ENCODE measurements at regions not wholly inside any gene's neighbourhood (a gene's known extent, or its start where the extent isn't known, plus 50 kb on each side); places are given as distances from the start of the nearest gene placed in this dataset.

DNA sequence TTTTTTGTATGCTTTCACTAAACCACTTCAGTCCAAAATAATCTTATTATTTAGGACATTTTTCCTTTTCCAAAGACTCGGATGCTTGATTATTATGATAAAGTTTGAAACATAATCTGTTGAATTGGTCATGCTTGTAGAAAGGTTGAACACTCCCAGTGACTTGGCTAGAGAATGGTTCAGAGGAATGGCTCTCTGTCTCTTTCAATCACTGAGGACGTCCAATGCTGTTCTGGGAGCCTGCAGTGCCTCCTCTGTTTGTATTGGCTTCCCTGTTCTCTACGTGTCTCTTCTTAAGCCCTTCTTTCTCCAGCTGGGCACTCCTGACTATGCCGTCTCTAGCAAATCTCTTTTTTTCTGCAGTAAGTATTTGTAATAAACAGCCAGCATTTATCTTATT, 369.0 kb upstream of the DYNLRB2 start:
- DNase-seq, result no peak

DNA sequence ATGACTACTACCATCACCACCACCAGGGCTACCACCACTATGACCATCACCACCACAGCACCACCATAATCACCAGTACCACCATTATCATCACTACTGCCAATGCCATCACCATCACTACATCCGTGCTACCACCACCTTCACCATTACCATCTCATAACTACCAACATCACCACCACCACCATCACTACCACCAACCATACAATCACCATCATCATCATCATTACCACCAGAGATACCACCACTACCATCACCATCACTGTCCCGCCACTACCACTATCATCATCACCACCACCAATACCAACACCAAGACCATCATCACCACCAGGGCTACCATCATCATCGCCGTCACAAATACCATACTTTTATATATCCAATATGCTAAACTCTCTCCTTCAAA, 369.6 kb upstream of the DYNLRB2 start:
- DNase-seq, result no peak

DNA sequence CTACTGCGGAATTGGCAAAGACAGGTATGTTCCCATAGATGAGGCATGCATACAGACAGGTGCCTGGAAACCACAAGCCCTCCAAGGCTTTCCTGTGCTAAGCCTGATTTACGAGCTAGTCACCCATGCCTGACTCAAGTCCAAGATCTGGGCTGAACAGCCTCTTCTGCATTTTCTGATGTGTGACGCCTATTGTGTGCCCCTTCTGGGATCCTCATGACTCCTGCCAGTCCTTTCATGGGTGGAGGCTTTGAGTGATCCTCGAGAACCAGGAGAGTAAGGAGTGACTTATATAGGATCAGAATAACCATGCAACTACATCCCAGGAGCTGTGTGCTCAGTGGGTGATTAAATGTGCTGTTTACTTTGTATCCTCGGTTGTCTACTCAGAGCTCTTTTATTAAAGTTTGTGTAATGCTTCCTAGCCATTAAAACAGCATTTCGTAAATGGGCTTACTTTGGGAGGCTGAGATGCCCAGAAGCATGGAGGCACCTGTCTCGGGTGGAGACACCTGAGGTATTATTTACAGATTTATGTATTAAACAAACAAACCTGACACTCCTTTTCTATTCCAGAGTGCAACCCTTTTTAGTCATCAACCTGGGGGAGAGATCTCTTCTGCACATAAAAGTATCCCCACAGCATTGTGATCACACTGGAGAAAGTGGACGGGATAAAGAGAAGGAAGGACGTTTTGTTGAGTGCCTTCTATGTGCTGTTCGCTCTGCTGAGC, 373.0 kb upstream of the DYNLRB2 start:
- no peak for DNase-seq

DNA sequence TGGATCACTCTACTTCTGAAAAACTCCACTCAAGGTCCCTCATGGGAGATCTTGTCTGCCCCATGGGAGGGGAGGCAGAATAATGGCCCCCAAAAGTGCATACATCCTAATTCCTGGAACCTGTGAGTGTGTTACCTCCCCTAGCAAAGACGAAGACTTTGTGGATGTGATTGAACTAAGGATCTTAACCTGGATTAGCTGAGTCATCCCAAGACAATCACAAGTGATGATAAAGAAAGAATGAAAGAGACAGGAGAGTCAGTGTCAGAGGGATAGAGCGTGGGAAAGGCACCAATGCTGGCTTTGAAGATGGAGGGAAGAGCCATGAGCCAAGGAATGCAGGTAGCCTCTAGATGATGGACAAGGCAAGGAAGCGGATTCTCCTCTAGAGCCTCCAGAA, 374.7 kb upstream of the DYNLRB2 start:
- DNase-seq, result no peak

DNA sequence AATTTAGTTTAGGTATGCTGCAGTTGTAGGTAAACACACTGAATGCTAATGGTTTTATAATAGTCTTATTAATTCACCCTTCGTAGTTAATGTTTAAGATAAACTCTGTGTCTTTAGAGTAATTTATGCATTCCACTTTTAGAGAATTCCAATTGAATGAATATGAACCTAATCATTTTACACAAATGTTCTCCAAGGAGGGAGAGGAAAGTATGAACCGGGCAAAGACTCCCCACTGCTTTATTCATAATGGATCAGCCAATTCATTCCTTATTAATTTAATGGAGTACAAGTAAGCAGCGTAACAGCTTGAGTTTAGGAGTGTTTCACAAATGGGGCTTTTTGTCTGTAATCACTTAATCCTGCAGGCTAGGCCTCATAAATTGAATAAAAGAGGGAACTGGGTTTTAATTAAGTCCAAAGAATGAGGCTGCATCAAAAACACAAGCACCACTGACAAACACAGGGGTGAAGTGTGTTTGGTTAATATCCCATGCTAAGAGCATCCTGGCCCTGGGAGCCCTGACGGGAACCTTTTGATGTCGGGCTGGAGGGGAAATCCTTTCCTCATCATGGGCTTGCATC, 375.7 kb upstream of the DYNLRB2 start:
- DNase-seq, result no peak

DNA sequence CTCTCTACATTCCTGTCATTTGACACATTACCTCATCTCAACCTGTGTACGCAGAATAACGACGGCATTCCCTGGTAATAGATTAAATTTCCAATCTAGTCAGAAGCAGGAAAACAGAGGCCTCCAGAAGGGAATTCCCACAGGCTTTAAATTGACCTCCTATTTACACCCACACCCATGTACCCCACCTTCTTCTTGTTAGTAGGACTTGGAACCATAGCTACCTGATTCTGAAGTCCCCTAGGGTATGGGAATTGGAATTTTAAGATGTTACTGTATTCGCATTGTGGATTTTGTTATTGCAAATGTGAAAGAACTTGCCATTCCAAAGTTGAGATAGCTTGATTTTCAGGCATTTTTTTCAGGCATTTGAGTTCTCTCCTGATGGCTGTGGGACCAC, 377.5 kb upstream of the DYNLRB2 start:
- no peak for DNase-seq

DNA sequence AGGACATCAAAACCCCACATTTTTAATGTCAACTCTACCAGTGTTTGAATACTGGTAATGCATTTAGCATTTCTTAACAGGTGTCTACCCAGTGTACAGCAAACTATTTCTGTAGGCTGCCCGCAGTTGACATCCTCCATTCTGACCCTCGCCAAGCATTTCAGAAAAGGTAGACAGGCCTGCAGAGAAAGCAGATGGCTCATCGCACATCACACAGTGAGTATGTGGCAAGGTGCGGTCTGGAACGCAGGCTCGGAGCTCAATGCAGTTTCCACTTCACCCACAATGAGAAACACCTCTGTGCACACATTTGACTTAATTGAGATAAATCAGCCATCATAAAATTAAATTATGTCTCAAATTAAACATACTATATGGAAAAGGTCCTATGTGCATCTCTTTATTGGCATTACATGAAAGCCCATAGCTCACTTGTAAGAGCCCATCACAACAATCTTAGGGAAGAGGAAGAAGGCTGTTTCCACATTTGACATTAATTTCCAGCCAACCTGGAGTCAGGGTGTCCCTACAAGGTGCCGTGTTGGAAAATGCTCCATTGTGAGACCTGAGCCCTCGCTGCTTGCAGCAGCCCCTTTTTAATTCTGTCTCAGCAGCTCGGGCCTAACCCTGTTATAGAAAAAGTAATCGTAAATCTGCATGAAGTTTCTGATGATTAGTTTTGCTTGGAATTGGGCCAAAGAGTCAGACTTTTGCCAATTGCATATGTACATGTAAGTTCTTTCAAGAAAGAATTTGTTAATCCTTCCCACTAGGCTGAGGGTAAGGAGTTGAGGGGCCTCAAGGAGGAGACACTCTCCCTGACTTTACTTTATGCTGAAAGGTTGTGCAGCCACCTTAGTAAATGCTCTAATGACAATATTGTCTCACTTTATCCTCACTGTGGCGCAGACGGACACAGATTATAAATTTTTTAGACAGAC, 378.7 kb upstream of the DYNLRB2 start:
- DNase-seq, result no peak

DNA sequence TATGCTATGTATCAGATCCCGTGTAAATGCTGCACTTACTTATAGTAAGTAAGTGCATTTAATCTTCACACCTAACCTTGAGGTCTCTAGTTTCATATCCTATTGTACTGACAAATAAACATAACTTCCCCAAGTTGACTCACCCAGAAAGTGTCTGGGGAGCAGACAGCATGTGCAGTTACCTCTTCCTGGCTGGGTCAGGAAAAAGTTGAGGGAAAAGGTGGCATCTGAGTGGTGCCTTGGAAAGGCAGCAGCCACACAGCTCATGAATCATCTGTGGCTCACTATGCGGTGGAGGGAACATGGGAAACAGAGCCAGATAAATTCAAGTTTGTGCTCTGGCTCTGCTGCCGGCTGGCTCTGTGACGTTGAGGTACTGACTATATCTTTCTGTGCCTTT, 382.0 kb upstream of the DYNLRB2 start:
- DNase-seq, result no peak

DNA sequence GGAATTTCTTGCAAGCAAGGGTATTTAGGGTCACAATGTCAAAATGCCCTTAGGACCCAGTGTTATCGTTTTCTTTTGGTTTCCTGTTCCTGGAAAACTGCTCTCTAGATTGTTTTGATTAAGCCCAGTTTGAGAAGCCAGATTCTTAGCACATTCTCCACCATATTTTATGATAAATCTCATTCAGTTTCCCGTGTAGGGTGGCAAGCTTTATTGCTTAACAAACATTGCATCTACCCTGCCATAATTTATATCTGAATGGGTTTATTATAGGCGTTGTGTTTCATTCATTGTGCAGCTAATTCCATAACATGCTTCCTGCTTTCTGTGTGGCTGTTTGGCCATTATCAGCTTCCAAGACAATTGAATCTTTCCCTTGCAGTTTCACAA, 389.1 kb upstream of the DYNLRB2 start:
- DNase-seq, result no peak

DNA sequence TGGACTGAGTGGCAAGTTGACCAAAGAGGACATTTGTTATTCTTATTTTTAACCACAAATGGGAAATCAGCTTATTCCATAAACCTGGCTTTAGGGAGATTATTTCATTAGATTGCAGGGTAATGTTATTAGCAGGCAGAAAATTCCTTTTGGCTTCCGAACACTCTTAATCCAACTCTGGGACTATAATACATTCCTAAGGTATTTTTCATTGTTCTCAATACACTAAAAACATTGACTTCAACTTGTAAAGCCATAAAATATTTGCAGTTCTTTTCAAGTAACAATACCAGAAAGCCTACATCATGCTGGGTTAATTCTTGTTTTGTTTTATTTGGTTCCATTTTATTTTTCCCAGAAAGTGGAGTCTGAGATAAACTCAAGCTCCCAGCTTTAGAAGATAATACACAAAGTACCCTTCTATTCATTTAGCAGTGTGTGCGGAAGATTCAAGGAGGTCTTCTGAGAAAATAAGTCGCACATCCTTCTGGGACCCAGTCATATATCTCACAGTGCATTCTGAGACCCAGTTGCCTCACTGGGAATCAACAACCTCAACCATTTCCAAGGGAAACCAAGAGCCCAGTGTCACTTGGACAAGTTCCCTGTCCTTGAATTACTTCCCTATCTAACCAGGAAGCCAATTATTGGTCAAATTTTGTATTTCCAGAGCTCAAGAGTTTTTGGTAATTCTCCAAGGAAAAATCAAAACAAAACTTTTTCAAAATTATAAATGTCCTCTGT, 389.6 kb upstream of the DYNLRB2 start:
- DNase-seq, result no peak

DNA sequence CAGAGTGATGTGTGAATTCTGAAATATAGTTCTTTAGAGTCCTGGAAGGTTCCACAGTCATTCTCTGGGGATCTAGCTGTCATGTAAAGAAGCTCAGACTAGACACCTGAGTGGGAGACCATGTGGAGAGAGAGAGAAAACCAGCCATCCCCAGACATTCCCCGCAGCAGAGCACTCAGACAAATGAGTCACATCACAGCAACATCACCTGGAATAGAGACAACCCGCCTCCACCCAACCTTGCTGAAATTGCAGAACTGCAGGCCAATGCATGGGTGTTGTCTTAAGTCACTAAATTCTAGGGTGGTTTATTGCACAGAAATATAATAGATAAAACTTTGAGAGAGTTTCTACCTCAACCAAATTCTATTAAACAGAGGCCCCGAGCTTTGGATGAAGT, 392.0 kb upstream of the DYNLRB2 start:
- DNase-seq, result no peak

DNA sequence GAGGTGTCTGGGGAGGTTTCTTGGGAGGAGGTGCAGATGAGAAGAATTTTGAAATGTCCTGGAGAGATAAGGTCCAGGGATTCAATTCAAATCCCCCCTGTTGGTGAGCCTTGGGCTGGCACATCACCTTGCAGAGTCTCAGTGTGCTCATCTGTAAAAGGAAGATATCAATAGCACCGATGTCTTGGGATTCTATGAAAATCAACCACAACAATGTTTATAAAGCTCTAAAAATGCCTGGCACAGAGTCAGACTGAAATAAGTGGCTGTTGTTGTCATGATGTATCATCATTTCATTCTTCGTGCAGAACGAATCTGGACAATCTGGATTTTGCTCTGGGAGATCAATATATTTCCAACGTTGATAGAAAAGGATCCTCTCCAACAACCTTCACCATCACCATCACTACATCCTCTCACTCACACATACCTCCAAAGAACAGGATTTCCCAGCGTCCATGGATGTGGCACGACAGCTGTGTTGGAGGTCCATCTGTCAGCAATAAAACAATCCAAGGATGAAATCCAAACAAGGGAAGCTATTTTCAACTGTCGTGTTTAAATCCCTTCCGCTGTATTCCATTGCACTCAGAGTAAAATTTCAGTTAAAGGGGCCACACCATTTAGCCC, 393.7 kb upstream of the DYNLRB2 start:
- DNase-seq, result no peak

DNA sequence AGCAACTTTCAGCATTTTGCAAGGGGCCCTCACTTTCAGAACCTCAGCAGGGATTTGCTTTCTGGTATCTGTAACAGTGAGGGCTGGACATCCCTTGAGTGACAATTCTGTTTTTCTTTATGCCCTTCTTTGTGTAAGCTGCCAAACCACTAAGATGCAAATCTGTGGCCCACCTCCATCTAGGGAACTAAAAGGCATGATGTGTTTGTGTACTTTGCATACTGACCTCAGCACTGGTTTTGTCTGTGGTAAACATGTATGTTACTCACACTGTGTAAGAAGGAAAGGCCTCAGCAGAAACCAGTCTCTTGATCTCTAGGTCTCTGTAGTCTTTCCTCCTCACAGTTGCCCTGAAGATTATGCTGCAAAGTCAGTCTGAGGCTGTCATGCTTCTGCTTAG, 396.6 kb upstream of the DYNLRB2 start:
- no peak for DNase-seq

DNA sequence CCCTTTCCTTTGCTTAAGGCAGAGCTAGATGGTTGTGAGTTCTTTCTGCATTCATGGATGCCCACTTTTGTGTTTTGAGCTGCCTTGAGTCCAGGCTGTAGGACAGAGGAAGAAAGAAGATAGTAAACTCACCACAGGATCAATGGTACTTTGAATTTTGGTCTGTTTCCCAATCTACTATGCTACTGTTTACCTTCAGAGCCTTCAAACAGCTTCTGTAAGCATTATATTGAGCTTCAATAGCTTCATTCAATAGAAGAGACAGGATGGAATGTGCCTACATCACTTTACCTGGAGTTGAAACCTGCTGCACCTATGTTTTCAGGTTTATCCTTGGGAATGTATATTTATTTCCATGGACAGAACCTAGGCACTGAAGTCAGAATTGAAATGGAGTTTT, 397.9 kb upstream of the DYNLRB2 start:
- DNase-seq, result no peak

DNA sequence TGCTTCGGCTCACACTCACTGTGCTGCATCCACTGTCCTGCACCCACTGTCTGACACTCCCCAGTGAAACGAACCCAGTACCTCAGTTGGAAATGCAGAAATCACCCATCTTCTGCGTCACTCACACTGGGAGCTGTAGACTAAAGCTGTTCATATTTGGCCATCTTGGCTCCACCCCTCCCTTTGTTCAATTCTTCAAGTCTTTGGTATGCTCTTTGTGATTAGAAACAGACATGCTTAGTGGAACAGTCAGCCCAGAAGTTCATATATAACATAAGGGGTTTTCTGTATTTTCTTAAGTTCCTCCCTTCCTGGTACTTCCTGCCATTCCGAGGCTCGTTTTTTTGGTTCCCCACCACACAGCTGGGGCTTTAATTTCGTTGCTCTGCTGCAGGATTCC, 398.5 kb upstream of the DYNLRB2 start:
- no peak for DNase-seq

DNA sequence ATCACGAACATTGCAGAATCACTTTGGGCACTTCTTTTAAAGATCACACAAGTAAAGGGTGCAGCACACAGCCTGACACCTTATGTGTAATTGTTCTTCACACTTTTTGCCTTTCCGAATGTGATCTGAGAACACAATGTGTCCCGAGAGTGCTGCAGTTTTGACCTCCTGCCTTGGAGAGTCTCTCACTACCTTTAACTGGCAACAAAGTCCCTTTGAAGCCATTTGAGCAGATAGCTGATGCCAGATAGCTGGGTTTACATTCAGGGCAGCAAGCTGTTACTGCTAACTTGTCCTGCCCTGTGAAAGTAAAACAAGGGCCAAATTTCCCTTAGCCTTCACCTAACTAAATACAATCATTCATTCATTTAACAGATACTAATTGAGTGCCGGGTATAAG, 411.0 kb upstream of the DYNLRB2 start:
- no peak for DNase-seq

DNA sequence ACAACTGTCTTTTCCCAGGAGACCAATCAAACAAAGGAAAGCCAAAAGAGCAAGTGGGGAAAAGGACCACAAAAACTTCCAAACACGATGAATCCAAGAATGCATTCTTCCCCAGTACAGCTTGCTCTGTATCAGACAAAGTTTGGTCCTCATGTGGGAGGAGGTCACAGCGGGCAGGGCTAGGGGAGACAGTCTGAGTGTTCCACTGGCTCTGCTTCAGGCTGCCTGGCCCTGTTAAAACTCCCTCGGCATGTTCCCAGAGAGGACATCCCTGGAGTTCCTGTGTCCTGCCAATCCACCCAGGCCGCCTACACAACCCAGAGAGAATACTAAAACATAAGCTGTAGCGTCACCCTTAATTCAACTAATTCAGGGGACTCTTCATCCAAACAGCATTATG, 415.1 kb upstream of the DYNLRB2 start:
- DNase-seq, result no peak

DNA sequence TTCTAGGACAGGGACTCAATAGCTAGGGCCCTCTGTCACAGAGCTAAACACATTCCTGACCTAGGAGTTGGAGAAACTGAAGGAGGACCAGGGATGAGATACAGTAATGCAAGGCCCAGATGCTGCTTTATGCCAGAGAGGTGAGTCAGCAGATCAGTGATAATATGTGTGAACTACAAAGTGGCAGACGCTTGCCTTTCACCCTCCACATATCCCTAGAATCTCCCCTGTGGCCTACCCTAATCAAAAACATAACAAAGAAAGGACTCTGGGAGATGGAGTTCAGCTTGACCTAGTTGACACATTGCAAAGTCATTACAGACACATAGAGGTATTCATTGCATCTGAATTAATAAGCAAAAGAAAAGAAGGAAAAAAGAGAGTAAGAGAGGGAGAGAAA, 417.6 kb upstream of the DYNLRB2 start:
- DNase-seq, result no peak

DNA sequence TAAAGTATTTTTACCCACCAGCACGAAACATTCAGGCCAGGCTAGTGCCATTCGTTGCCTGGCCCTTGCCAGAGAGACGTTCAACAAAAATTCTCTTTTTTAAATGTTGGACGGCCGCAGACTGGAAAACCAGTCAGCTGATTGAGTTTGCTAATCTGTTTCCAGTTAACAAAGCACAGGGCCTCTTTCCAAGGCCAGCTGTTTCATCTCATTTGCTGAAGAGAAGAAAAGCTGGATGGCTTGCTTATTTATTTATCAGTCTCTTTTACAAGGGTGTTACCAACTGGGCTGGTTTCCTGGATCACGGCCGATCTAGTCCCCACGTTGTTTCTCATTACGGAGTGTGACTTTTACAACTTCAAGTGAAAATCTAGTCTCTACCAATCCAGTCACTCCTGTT, 418.7 kb upstream of the DYNLRB2 start:
- no peak for DNase-seq

DNA sequence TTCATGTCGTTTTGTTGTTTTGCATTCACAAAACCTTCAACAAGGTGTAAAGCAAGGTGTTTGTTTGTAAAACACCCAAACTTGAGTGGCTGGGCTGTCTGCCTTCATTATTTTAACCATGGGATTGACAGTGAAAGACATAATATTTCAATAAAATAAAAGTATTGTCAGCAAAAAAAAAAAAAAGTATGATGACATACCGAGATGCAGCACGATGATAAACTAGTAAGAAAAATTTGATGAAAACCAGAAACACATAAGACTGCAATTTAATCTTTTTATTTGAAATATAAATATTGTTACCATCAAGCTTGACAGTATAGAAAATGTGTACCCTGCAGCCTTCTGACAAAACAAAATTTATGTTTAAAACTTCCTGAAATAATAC, 419.3 kb upstream of the DYNLRB2 start:
- DNase-seq, result no peak

DNA sequence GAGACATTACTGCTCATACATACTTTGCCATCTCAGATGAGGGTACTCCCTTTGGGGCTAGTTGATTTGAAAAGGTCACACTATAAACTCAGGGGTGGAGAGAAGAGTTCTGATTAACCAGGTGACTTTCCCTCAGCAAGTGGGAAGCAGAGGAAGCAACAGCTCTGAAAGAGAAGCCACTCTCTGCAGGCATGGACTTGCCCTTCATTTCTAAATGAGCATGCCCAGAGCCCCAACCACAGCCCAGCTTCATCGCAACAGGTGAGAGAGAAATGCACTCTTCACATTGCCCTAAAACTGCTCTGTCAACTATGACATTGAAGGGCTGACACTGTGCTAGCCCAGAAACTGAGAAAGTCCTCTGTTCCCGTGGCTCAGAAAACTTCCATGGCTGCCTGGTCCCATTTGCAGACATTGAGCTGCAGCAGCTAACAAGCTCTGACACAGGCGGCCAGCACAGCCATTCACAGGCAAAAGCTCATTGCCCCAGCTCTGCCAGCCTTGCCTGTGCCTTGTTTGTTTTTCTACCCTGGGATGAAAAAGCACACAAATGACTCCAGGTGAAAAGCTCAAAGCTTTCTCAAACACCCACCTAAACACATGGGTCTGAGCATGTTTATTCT, 419.8 kb upstream of the DYNLRB2 start:
- no peak for DNase-seq

DNA sequence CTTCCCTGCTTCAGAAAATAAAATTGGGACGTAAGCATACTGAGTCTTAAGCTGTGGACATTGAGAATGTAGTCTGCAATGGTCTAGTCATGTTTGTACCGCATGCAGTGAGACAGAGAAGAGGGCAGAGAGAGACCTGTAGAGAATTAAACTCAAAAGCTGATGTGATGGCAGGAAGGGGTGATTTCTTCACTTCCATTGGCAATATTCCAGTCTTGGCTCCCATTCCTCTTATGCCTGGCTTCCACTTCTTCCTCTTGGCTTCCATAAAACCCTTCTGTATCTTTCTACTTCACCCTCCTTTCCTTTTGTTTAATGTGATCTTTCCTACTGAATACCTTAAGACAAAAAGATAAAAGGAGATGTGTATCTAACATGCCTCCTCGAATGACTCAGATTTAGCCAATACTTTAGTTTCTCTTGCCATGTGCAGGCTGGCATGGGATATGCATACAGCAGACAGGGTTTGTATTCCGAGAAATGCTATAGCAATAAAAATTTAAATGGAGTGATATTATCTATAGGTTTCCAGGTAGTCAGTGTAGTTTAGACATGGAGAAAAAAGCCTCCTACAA, 423.1 kb upstream of the DYNLRB2 start:
- no peak for DNase-seq

Measured in KG1 (cell line).